Testis (tissue), 2 donors: ENCODE measurements at regions not wholly inside any gene's neighbourhood (a gene's known extent, or its start where the extent isn't known, plus 50 kb on each side); places are given as distances from the start of the nearest gene placed in this dataset.

Experiments
- POLR2A ChIP-seq: fragments of 450-650 bp; IDR thresholded peaks from one replicate; pipeline ENCODE4 v1.6.1; 2017; ENCODE audit warnings: antibody characterized with exemption, mild to moderate bottlenecking, moderate library complexity
- TF ChIP-seq, protein P1 (sequence below), 3 experiments: fragments of 450-650 bp in 2 of 3; fragments of 200-600 bp in 1 of 3; sonication (generic) in 1 of 3; IDR thresholded peaks; one replicate each; pipeline ENCODE4 v1.5.1; 2016 to 2019; ENCODE audit warnings: antibody characterized with exemption in 3 of 3, mild to moderate bottlenecking in 2 of 3, moderate library complexity in 1 of 3

DNA sequence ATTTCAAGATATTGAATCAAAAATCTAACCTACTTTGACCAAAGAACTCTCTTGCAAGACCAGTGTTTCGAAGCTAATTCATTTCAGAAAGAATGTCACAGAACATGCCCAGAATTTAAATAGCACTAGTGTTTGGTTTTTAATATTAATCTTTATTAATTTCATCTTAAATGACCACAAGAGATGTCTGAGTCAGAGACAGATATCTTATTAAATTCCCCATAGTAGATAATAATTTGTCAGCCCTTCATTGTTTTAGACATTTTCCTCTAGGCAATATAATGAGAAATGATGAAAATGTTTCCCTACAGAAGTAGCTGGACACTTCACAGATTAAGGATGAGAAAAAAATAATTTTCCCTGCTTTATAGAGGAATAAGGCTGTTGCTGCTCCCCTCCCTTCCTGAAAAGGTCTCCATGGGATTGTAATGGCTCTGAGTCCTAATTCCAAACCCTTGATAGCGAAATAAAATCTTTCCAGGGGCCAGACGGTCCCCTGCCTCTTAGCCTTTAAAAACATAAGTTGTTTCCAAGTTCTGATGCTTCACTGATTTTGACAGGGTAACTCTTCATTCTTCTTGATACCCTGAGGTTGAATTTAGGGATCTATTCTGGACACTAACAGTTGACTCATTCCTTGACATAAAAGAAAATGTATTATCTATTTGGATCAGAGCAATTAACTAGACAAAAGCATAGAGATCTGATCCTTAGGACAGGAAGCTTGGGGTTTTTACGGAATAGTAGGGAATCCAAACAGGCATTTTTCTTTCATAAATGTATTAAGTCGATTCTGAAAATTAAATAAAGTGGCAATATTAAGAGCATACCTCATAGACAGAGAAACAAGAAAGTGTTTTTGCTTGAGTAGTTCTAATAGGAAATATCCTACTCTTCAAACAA, 820.8 kb downstream of the BRINP3 start:
- TF ChIP-seq, protein P1, sequence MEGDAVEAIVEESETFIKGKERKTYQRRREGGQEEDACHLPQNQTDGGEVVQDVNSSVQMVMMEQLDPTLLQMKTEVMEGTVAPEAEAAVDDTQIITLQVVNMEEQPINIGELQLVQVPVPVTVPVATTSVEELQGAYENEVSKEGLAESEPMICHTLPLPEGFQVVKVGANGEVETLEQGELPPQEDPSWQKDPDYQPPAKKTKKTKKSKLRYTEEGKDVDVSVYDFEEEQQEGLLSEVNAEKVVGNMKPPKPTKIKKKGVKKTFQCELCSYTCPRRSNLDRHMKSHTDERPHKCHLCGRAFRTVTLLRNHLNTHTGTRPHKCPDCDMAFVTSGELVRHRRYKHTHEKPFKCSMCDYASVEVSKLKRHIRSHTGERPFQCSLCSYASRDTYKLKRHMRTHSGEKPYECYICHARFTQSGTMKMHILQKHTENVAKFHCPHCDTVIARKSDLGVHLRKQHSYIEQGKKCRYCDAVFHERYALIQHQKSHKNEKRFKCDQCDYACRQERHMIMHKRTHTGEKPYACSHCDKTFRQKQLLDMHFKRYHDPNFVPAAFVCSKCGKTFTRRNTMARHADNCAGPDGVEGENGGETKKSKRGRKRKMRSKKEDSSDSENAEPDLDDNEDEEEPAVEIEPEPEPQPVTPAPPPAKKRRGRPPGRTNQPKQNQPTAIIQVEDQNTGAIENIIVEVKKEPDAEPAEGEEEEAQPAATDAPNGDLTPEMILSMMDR (IDR thresholded peaks at IDR 0.05), result no peak
- no peak for TF ChIP-seq POLR2A
